Activated T-helper 17 cell treated with anti-CD3 and anti-CD28 coated beads, Interleukin-2, amount 50 U/mL, for 72 hours (primary cell): ENCODE measurements at regions not wholly inside any gene's neighbourhood (a gene's known extent, or its start where the extent isn't known, plus 50 kb on each side); places are given as distances from the start of the nearest gene placed in this dataset.

Experiments used
- ATAC-seq: fragments of 150-1000 bp; cut with Tn5 transposase; replicated peaks from 2 replicates; pipeline ENCODE4 v1.10.0; 2021; ENCODE audit warnings: mild to moderate bottlenecking, moderate library complexity
- H3K27ac Mint-ChIP-seq: one replicate; pipeline ENCODE4 v1.8.0; 2022; ENCODE audit warnings: mixed read lengths
- H3K27me3 Mint-ChIP-seq: one replicate; pipeline ENCODE4 v1.8.0; 2022; ENCODE audit warnings: mixed read lengths
- H3K36me3 Mint-ChIP-seq: one replicate; pipeline ENCODE4 v1.8.0; 2022; ENCODE audit warnings: low read depth, mild to moderate bottlenecking, mixed read lengths
- H3K4me1 Mint-ChIP-seq: one replicate; pipeline ENCODE4 v1.8.0; 2022; ENCODE audit warnings: mixed read lengths
- H3K4me3 Mint-ChIP-seq: one replicate; pipeline ENCODE4 v1.8.0; 2022; ENCODE audit warnings: mild to moderate bottlenecking, mixed read lengths
- H3K9me3 Mint-ChIP-seq: one replicate; pipeline ENCODE4 v1.8.0; 2022; ENCODE audit warnings: mixed read lengths

GRCh38 chr1:222105861-222106260, 364.0 kb upstream of the DUSP10 start:
- no peak overlapping the region for H3K27ac Mint-ChIP-seq
- H3K9me3 Mint-ChIP-seq, result no peaks in the 10 kb centered on the region
- ATAC-seq, result no peak
- H3K4me3 Mint-ChIP-seq, result no peak overlapping the region
- no peaks in the 10 kb centered on the region for H3K4me1 Mint-ChIP-seq
- H3K27me3 Mint-ChIP-seq, result no peaks in the 10 kb centered on the region
- H3K36me3 Mint-ChIP-seq, result no peaks in the 10 kb centered on the region

- Mint-ChIP-seq H3K4me3 (no peak overlapping the region), H3K27me3 (no peaks in the 10 kb centered on the region), H3K9me3 (no peaks in the 10 kb centered on the region), H3K27ac (no peak overlapping the region), H3K4me1 (no peaks in the 10 kb centered on the region), H3K36me3 (no peaks in the 10 kb centered on the region)
- no peak for ATAC-seq
These were observed 363.5 kb upstream of the DUSP10 start for GRCh38 chr1:222105393-222105737.

DNA sequence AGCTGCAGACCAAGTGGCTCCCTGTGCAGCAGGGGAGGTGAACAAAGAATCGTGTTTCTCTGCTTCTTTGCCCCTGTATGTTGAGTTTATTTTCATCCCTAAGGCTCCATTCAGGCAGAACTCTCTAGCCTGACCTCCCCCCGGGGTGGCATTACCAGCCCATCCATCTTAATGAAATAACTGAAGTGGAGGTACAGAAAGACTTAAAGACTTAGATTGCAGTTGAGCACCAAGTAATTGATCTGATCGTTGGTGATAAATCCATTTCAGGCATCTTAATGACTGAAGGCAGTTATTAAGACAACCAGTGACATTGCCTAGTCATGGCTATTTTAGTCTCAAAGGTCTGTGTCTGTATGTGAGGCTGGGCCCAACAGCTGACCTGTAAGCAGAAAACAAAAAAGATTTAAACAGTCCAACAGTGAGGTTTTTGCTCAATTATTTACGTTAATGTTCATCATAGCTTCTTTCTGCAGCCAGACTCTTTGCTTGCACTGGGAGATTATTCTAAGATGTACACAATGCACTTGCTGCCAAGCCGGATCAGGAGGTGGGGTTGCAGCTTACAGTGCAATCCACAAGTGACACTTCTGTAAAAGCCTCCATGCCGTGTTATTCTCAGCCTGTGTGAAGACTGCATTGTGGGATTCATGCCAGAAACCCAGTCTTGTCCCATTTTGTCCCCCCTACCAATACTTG, 363.0 kb upstream of the DUSP10 start:
- no peaks in the 10 kb centered on the region for H3K9me3 Mint-ChIP-seq
- no peaks in the 10 kb centered on the region for H3K4me1 Mint-ChIP-seq
- no peak overlapping the region for H3K27ac Mint-ChIP-seq
- no peak for ATAC-seq
- no peaks in the 10 kb centered on the region for H3K27me3 Mint-ChIP-seq
- no peaks in the 10 kb centered on the region for H3K36me3 Mint-ChIP-seq
- no peak overlapping the region for H3K4me3 Mint-ChIP-seq

DNA sequence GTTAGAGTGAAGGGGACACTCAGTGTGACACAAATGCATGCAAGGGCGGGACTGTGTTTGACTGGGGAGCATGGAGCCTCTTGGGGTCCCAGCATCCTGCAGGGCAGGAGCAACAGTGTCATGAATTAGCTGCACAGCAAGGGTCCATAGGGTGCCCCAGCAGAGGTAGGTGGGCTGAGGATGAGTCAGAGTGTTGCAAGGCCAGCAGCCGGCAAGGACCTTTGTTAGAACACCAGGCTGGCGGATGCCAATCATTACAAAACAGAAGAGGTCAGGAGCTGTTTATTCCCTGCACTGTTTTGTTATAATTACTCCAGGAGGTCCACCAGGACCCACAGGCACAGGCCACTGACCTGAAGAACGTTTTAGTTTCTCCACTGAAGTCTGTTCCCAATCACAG, 362.2 kb upstream of the DUSP10 start:
- Mint-ChIP-seq H3K27ac (no peak overlapping the region), H3K36me3 (no peaks in the 10 kb centered on the region), H3K27me3 (no peaks in the 10 kb centered on the region), H3K4me1 (no peaks in the 10 kb centered on the region), H3K9me3 (no peaks in the 10 kb centered on the region), H3K4me3 (no peak overlapping the region)
- ATAC-seq, result no peak

- H3K27ac Mint-ChIP-seq, result no peak overlapping the region
- no peaks in the 10 kb centered on the region for H3K36me3 Mint-ChIP-seq
- H3K4me3 Mint-ChIP-seq, result no peak overlapping the region
- no peaks in the 10 kb centered on the region for H3K27me3 Mint-ChIP-seq
- ATAC-seq, result no peak
- H3K9me3 Mint-ChIP-seq, result no peaks in the 10 kb centered on the region
- H3K4me1 Mint-ChIP-seq, result no peaks in the 10 kb centered on the region
These were observed 357.9 kb upstream of the DUSP10 start for GRCh38 chr1:222099746-222100145.

DNA sequence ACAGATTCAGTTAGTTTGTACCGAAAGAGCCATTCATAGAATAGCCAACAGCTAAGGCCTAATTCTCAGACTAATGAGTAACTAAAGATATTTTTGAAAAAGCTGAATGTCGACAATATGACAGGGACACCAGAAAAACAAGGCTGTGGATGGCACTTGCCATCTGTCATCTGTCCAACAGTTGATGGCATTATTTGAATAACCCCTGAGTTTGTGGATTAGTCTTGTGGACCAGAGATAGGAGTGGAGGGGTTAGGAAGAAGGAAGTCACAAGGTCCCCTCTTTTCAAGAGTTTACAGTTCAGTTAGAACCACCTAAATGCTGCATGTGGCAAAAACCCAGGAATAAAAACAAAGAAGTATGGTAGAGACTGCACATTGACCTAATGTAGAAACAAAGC, 356.5 kb upstream of the DUSP10 start:
- Mint-ChIP-seq H3K36me3 (no peaks in the 10 kb centered on the region), H3K27ac (no peak overlapping the region), H3K4me1 (no peaks in the 10 kb centered on the region), H3K4me3 (no peak overlapping the region), H3K9me3 (no peaks in the 10 kb centered on the region), H3K27me3 (no peaks in the 10 kb centered on the region)
- no peak for ATAC-seq

- Mint-ChIP-seq H3K27ac (no peak overlapping the region), H3K4me1 (no peaks in the 10 kb centered on the region), H3K4me3 (no peak overlapping the region), H3K36me3 (no peaks in the 10 kb centered on the region), H3K27me3 (peaks cover 3% of the 10 kb centered on the region), H3K9me3 (no peaks in the 10 kb centered on the region)
- ATAC-seq, result no peak
These were observed 355.7 kb upstream of the DUSP10 start for GRCh38 chr1:222097588-222097987.

- peaks cover 3% of the 10 kb centered on the region for H3K27me3 Mint-ChIP-seq
- H3K9me3 Mint-ChIP-seq, result no peaks in the 10 kb centered on the region
- no peaks in the 10 kb centered on the region for H3K4me1 Mint-ChIP-seq
- no peaks in the 10 kb centered on the region for H3K36me3 Mint-ChIP-seq
- no peak overlapping the region for H3K27ac Mint-ChIP-seq
- H3K4me3 Mint-ChIP-seq, result no peak overlapping the region
- no peak for ATAC-seq
These were observed 355.0 kb upstream of the DUSP10 start for GRCh38 chr1:222096883-222097282.

- Mint-ChIP-seq H3K27me3 (peaks cover 3% of the 10 kb centered on the region), H3K36me3 (no peaks in the 10 kb centered on the region), H3K9me3 (no peaks in the 10 kb centered on the region), H3K4me1 (no peaks in the 10 kb centered on the region), H3K4me3 (no peak overlapping the region), H3K27ac (no peak overlapping the region)
- no peak for ATAC-seq
These were observed 354.5 kb upstream of the DUSP10 start for GRCh38 chr1:222096476-222096772.

DNA sequence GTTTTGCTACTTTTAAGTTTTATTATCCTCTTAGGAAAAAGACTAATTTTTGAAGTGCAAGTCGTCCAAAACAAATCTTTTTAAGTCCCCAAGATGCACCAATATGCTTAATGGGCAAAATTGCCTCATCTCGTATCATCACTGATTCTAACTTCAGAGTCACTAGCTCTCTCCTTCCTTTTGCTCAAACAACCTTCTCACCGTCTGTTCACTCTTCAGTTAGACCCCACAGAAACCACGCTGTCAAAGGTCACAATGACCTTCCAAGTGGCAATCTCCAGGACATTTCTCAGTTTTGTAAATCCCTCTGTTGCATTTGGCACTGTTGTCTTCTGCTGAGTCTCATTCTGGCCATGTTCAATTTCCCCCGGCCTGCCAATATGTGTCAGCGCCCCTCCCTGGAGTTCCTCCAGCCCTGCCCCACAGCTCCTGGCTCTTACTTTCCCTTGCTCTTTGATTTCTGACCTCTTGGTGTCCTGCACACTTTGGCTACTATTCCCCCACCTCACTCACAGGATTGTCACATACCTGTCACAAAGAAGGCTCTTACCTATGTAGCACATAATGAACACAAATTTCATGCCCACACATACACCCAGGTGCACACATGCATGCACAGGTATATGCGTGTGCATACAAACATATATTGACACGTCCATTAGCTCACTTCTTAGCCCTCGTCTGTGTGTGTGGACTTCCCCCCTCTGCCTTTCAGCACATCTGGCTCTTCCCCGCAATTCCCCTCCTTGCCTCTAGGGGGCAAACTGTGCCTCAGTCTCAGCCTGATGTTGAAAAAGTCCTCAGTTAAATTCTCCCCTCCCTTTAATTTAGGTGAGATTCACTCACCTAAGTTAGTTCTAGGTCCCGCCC, 354.0 kb upstream of the DUSP10 start:
- no peaks in the 10 kb centered on the region for H3K4me1 Mint-ChIP-seq
- H3K9me3 Mint-ChIP-seq, result no peaks in the 10 kb centered on the region
- H3K27ac Mint-ChIP-seq, result no peak overlapping the region
- ATAC-seq, result peak; percentile 63
- peaks cover 3% of the 10 kb centered on the region for H3K27me3 Mint-ChIP-seq
- no peaks in the 10 kb centered on the region for H3K36me3 Mint-ChIP-seq
- H3K4me3 Mint-ChIP-seq, result no peak overlapping the region

DNA sequence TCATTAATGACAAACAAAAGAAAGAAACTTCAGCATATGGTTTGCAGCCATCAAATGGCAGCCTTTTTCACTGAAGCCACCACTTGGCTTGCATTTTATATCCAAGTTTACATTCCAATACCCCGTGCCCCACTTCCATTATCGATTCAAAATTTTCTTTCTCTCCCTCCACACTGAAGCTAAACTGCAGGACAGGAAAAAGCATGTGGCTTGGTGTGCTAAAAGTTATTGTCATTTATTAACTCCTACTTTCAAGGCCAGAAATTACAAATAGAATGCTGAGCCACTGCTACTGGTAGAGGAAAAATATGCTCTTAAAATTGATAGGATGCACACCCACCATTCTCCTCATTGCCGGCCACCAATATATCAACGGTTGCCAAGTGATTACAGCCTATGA, 351.6 kb upstream of the DUSP10 start:
- Mint-ChIP-seq H3K9me3 (no peaks in the 10 kb centered on the region), H3K27ac (no peak overlapping the region), H3K36me3 (no peaks in the 10 kb centered on the region), H3K4me3 (no peak overlapping the region), H3K4me1 (no peaks in the 10 kb centered on the region), H3K27me3 (peaks cover 7% of the 10 kb centered on the region)
- no peak for ATAC-seq

DNA sequence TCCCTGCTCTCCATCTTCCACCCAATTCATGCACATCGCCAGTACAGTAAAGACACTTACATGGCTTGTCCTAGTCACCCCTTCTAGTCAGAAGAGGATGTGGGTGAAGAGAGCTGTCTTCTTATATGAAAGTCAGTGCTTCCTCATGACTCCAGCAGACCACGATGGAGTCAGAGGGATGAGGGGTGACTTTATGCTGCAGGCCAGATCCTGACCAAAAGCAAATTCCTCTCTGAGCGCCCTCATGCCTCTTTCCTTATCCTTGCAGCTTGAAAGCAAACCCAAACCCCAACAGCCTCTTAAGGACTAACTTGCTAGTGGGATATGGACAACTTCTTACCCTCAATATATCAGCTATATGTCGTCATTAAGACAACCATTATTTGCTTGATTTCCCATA, 348.2 kb upstream of the DUSP10 start:
- Mint-ChIP-seq H3K9me3 (peaks cover under 1% of the 10 kb centered on the region), H3K36me3 (no peaks in the 10 kb centered on the region), H3K4me3 (no peak overlapping the region), H3K27me3 (peaks cover 11% of the 10 kb centered on the region), H3K27ac (no peak overlapping the region), H3K4me1 (no peaks in the 10 kb centered on the region)
- no peak for ATAC-seq

GRCh38 chr1:222087221-222087920, 345.5 kb upstream of the DUSP10 start:
- Mint-ChIP-seq H3K27me3 (peaks cover 11% of the 10 kb centered on the region), H3K27ac (no peak overlapping the region), H3K4me3 (no peak overlapping the region), H3K9me3 (peaks cover 4% of the 10 kb centered on the region), H3K4me1 (no peaks in the 10 kb centered on the region), H3K36me3 (no peaks in the 10 kb centered on the region)
- ATAC-seq, result no peak

- Mint-ChIP-seq H3K27me3 (peaks cover 13% of the 10 kb centered on the region), H3K27ac (no peak overlapping the region), H3K9me3 (peaks cover 4% of the 10 kb centered on the region), H3K4me3 (no peak overlapping the region), H3K36me3 (no peaks in the 10 kb centered on the region), H3K4me1 (no peaks in the 10 kb centered on the region)
- no peak for ATAC-seq
These were observed 343.1 kb upstream of the DUSP10 start for GRCh38 chr1:222084996-222085395.

- H3K4me1 Mint-ChIP-seq, result no peaks in the 10 kb centered on the region
- no peaks in the 10 kb centered on the region for H3K36me3 Mint-ChIP-seq
- ATAC-seq, result no peak
- no peak overlapping the region for H3K27ac Mint-ChIP-seq
- peaks cover 4% of the 10 kb centered on the region for H3K9me3 Mint-ChIP-seq
- H3K27me3 Mint-ChIP-seq, result peaks cover 12% of the 10 kb centered on the region
- no peak overlapping the region for H3K4me3 Mint-ChIP-seq
These were observed 342.2 kb upstream of the DUSP10 start for GRCh38 chr1:222084048-222084447.
